ENCODE measurements at regions not wholly inside any gene's neighbourhood (a gene's known extent, or its start where the extent isn't known, plus 50 kb on each side); places are given as distances from the start of the nearest gene placed in this dataset.

DNA sequence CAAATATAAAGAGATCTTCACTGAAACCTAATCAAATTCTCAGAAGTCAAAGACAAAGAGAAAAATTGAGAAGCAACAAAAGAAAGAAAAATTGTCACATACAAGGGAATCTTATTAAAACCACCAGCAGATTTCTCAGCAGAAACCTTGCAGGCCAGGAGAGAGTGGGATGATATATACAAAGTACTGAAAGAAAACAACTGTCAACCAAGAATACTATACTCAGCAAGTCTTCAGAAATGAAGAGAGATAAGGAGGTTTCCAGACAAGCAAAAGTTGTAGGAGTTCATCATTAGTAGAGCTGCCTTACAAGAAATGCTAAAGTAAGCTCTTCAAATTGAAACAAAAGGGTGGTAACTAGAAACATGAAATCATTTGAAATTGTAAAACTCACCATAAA lies 345.6 kb downstream of the MAFB start:
- DNase-seq (ENCODE audit: extremely low read depth, low read depth): no peak
- TF ChIP-seq, protein P1, sequence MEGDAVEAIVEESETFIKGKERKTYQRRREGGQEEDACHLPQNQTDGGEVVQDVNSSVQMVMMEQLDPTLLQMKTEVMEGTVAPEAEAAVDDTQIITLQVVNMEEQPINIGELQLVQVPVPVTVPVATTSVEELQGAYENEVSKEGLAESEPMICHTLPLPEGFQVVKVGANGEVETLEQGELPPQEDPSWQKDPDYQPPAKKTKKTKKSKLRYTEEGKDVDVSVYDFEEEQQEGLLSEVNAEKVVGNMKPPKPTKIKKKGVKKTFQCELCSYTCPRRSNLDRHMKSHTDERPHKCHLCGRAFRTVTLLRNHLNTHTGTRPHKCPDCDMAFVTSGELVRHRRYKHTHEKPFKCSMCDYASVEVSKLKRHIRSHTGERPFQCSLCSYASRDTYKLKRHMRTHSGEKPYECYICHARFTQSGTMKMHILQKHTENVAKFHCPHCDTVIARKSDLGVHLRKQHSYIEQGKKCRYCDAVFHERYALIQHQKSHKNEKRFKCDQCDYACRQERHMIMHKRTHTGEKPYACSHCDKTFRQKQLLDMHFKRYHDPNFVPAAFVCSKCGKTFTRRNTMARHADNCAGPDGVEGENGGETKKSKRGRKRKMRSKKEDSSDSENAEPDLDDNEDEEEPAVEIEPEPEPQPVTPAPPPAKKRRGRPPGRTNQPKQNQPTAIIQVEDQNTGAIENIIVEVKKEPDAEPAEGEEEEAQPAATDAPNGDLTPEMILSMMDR (IDR thresholded peaks at IDR 0.05; ENCODE audit: low read depth, low read length): no peak

GRCh38 chr20:40341561-40341960 lies 347.5 kb downstream of the MAFB start:
- TF ChIP-seq, protein P1 (IDR thresholded peaks at IDR 0.05; ENCODE audit: low read depth, low read length): no peak
- DNase-seq (ENCODE audit: extremely low read depth, low read depth): no peak

DNA sequence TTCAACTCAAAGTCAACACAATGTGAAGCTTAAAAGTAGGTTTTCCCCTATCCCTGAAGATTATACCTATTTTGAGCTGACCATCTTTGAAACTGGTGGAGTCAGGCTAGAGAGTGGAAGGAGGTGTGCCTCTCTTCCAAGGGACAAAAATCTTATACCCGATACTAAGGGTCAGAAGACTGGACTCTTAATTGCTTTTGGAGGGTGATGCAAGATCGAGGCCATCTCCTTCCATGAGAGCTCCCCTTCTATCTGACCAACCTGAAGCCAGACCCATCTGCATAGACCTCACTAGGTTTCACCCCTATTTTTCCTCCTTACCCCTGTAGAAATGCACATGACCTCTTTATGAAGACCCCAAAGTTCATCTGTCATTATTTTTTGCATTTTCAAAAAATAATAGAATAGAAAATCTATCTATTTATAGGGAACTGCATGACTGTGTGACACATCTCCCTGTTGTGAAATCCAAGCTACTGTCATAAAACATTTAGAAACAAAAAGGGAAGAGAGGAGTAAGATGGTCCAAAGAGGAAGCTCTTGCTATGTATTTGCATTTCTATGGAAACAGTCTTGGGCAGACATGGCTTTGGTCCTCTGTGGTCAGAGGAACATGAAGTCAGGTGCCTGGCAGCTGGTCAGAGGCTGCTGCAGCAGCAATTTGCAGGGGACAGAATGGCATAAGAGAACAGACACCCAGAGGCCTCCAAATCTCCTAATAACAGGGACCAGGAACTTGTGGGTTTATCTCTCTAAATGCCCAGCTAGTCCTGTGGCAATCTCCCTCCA lies 349.2 kb downstream of the MAFB start:
- DNase-seq (ENCODE audit: extremely low read depth, low read depth): no peak
- TF ChIP-seq, protein P1 (IDR thresholded peaks at IDR 0.05; ENCODE audit: low read depth, low read length): no peak

DNA sequence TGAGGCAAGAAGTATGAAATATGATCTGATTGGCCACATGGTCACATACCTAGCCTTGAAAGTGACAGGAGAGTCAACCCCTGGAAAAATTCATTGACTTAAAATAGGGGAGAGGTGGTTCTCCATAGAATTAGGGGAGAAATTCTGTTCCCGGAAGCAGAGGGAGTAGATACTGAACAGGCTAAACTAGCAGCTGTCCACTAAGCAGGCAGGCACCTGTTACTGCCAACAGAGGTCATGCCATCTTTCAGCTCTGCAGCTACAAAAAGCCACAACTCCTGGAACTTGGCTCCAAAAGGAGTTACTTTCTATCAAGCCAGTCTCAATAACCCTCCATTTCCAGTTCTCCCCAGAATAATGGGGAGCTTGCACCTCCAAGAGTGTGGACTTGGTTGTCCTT lies 352.5 kb downstream of the MAFB start:
- DNase-seq (ENCODE audit: extremely low read depth, low read depth): no peak
- TF ChIP-seq, protein P1 (IDR thresholded peaks at IDR 0.05; ENCODE audit: low read depth, low read length): no peak

- DNase-seq (ENCODE audit: extremely low read depth, low read depth): no peak
- TF ChIP-seq, protein P1 (IDR thresholded peaks at IDR 0.05; ENCODE audit: low read depth, low read length): no peak
Measured at GRCh38 chr20:40335901-40336351, 353.1 kb downstream of the MAFB start.

DNA sequence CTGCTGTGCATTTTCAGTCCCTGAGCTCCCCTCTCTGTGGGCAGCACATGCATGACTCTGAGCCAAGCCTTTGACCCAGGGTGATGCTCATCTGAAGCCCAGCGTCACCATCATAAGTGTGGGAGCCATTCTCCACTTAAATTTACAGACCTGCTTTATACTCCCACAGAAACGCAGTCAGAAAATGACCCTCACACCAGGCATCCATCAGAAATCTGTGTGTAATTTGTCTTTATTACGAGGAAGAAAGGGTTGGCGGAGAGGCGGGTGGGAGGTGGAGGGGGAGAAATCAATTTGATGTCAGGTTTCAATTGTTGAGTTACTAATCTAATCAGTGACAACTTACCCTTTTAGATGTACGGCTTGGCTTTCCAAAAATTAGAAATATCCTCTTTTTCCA lies 353.6 kb downstream of the MAFB start:
- TF ChIP-seq, protein P1 (IDR thresholded peaks at IDR 0.05; ENCODE audit: low read depth, low read length): no peak
- DNase-seq (ENCODE audit: extremely low read depth, low read depth): no peak

- TF ChIP-seq, protein P1 (IDR thresholded peaks at IDR 0.05; ENCODE audit: low read depth, low read length): no peak
- no peak for DNase-seq (ENCODE audit: extremely low read depth, low read depth)
Measured at GRCh38 chr20:40333591-40333990, 355.4 kb downstream of the MAFB start.
